ENCODE measurements at regions not wholly inside any gene's neighbourhood (a gene's known extent, or its start where the extent isn't known, plus 50 kb on each side); places are given as distances from the start of the nearest gene placed in this dataset.

DNA sequence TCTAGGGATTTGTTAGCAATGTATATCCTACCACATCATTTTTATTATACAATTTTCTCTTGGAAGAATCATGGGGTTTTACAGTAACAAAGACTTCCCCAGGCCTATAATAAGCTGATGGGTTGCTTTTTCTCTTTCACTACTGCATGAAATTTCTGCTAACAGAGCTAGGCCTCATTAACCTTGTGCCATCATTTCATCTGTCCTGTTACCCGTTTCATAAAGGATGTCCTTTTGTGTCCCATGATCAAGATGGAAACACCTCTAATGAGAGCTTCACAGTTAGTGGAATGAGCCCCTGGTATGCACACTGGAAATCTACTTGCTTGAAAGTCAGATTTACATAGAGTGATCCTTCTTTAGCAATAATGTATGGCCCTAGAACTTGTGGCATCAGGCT is 138.7 kb downstream of the RXFP2 start:
- H3K9me3 ChIP-seq (ENCODE audit: low read depth), result no peaks in the 10 kb centered on the region

DNA sequence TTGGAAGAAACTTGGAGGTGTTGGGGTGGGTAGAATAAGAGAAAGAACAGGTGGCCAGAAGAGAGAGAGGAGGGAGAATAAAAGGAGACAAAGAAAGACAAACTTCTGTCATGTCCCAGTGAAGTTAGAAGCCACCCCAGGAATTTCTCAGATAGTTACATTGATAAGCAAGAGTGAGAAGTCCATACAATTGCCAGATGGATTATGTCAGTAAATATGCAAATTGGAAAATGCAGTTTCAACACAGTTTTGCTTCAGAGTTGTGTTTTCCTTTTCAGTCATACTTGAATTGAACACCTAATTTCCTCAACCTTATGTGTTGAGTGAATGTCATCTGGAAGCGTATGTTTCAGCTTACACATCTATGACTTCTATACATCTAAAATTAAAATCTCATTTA is 139.2 kb downstream of the RXFP2 start:
- Histone ChIP-seq H3K9me3 (ENCODE audit: low read depth) (no peaks in the 10 kb centered on the region), H3K27ac (no peak overlapping the region), H3K27me3 (no peaks in the 10 kb centered on the region), H3K36me3 (replicated peaks; ENCODE audit: insufficient read depth, low read depth) (no peaks in the 10 kb centered on the region), H3K9me2 (replicated peaks; ENCODE audit: insufficient read depth) (no peaks in the 10 kb centered on the region), H3K4me2 (no peak overlapping the region), H3K4me1 (ENCODE audit: insufficient read depth) (no peaks in the 10 kb centered on the region), H3K4me3 (no peak overlapping the region), H2AFZ (no peak overlapping the region), H4K20me1 (ENCODE audit: insufficient read depth, poor library complexity, severe bottlenecking) (no peaks in the 10 kb centered on the region), H3K79me2 (no peaks in the 10 kb centered on the region)
- WGBS (ENCODE audit: low lambda C conversion rate, missing lambda C conversion rate), result 96% methylated on average over 1 of the region's 1 CpG
- TF ChIP-seq EZH2phosphoT487 (IDR thresholded peaks at IDR 0.05; ENCODE audit: low read depth, severe bottlenecking, unreplicated experiment) (no peak), EZH2 (IDR thresholded peaks at IDR 0.05; ENCODE audit: borderline replicate concordance) (no peak)
- TF ChIP-seq, protein P1, sequence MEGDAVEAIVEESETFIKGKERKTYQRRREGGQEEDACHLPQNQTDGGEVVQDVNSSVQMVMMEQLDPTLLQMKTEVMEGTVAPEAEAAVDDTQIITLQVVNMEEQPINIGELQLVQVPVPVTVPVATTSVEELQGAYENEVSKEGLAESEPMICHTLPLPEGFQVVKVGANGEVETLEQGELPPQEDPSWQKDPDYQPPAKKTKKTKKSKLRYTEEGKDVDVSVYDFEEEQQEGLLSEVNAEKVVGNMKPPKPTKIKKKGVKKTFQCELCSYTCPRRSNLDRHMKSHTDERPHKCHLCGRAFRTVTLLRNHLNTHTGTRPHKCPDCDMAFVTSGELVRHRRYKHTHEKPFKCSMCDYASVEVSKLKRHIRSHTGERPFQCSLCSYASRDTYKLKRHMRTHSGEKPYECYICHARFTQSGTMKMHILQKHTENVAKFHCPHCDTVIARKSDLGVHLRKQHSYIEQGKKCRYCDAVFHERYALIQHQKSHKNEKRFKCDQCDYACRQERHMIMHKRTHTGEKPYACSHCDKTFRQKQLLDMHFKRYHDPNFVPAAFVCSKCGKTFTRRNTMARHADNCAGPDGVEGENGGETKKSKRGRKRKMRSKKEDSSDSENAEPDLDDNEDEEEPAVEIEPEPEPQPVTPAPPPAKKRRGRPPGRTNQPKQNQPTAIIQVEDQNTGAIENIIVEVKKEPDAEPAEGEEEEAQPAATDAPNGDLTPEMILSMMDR (IDR thresholded peaks at IDR 0.05; ENCODE audit: poor library complexity), result no peak
- no peak for DNase-seq (ENCODE audit: low spot score)

More for the DNA sequence above, 138.7 kb downstream of the RXFP2 start:
- Histone ChIP-seq H3K79me2 (no peaks in the 10 kb centered on the region), H3K4me2 (no peak overlapping the region), H3K9me2 (replicated peaks; ENCODE audit: insufficient read depth) (no peaks in the 10 kb centered on the region), H3K36me3 (replicated peaks; ENCODE audit: insufficient read depth, low read depth) (no peaks in the 10 kb centered on the region), H3K4me3 (no peak overlapping the region), H2AFZ (no peak overlapping the region), H4K20me1 (ENCODE audit: insufficient read depth, poor library complexity, severe bottlenecking) (no peaks in the 10 kb centered on the region), H3K27ac (no peak overlapping the region), H3K4me1 (ENCODE audit: insufficient read depth) (no peaks in the 10 kb centered on the region), H3K27me3 (no peaks in the 10 kb centered on the region)
- TF ChIP-seq, protein P1 (IDR thresholded peaks at IDR 0.05; ENCODE audit: poor library complexity), result no peak
- TF ChIP-seq EZH2 (IDR thresholded peaks at IDR 0.05; ENCODE audit: borderline replicate concordance), result no peak
- TF ChIP-seq EZH2phosphoT487 (IDR thresholded peaks at IDR 0.05; ENCODE audit: low read depth, severe bottlenecking, unreplicated experiment), result no peak
- DNase-seq (ENCODE audit: low spot score), result no peak
- 90% methylated on average over 1 of the region's 1 CpG for WGBS (ENCODE audit: low lambda C conversion rate, missing lambda C conversion rate)

DNA sequence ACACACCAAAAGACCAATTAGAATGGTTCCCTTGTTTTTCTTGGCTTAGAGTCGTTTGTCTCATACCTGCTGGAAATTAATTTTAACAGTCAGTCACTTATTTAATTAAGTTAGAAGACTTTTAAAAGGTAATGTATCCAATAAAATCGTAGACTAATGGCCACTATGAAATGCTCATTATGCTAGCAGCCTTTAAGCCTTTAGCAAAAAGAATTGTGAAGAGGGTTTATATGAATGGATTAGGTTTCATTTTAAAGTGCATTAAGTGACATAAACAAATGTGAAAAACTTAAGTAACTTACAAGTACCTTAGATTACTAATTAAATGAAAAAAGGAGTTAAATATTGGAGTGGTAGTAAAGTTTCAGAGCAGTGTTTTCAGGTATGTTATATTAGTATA is 139.6 kb downstream of the RXFP2 start:
- H3K4me1 ChIP-seq (ENCODE audit: insufficient read depth), result no peaks in the 10 kb centered on the region
- H3K36me3 ChIP-seq (replicated peaks; ENCODE audit: insufficient read depth, low read depth), result no peaks in the 10 kb centered on the region
- H3K27me3 ChIP-seq, result no peaks in the 10 kb centered on the region
- H3K9me3 ChIP-seq (ENCODE audit: low read depth), result no peaks in the 10 kb centered on the region
- WGBS (ENCODE audit: low lambda C conversion rate, missing lambda C conversion rate), result 47% methylated on average over 2 of the region's 2 CpGs
- no peaks in the 10 kb centered on the region for H3K79me2 ChIP-seq
- no peaks in the 10 kb centered on the region for H3K9me2 ChIP-seq (replicated peaks; ENCODE audit: insufficient read depth)
- H3K27ac ChIP-seq, result no peak overlapping the region
- TF ChIP-seq EZH2 (IDR thresholded peaks at IDR 0.05; ENCODE audit: borderline replicate concordance) (no peak), EZH2phosphoT487 (IDR thresholded peaks at IDR 0.05; ENCODE audit: low read depth, severe bottlenecking, unreplicated experiment) (no peak)
- TF ChIP-seq, protein P1 (IDR thresholded peaks at IDR 0.05; ENCODE audit: poor library complexity), result no peak
- H3K4me2 ChIP-seq, result no peak overlapping the region
- H4K20me1 ChIP-seq (ENCODE audit: insufficient read depth, poor library complexity, severe bottlenecking), result no peaks in the 10 kb centered on the region
- DNase-seq (ENCODE audit: low spot score), result no peak
- no peak overlapping the region for H3K4me3 ChIP-seq
- no peak overlapping the region for H2AFZ ChIP-seq

Data from hepatocyte (in vitro differentiated cells).